GM18508 (cell line): ENCODE measurements at regions not wholly inside any gene's neighbourhood (a gene's known extent, or its start where the extent isn't known, plus 50 kb on each side); places are given as distances from the start of the nearest gene placed in this dataset.
"Not testable (repeated sequence)": the region's sequence is repeated elsewhere in the genome, so short reads cannot be mapped to it uniquely, and the experiment has no call there.

Source experiments
- ATAC-seq: cut with Tn5 transposase; IDR thresholded peaks from one replicate; pipeline ENCODE4 v1.9.1; 2021; ENCODE audit warnings: moderate number of reproducible peaks; ENCODE audit not compliant: insufficient read depth, unreplicated experiment

DNA sequence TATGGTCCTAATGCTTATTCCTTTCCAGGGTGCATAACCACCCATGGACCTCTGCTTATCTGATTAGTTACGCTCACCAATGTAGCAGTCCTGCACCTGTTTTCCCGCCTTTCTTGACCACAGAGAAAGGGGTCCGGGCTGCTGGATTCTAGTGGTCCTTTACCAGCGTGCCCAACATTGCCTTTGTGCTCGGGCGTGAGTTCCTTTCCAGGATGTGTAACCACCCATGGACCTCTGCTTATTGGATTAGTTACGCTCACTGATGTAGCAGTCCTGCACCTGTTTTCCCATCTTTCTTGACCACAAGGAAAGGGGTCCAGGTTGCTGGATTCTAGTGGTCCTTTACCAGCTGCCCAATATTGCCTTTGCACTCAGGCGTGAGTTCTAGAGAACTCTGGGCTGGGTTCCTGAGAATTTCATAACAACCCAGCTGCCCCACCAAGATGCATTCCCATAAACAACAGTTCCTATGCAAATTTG is 267.6 kb upstream of the PODXL start:
- ATAC-seq = not testable (repeated sequence)

DNA sequence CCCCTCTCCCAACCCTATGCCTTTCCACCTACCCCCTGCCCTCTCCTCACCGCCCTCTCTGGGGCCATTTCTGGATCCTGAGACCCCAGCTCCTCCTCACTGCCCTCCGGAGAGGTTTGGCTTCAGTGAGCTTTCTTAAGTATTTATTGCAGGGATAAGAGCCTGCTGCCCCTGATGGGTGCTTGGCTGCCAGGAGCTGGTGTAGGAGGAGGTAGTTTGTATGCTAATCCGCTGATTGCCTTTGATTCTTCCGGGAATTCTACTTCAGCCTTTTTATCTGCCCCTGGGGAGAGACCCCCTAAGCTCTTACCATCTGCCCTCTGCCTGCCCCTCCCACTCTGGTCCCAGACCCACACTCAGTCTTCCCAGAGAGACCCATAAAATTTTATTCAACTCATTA is 263.5 kb upstream of the PODXL start:
- ATAC-seq = no peak

DNA sequence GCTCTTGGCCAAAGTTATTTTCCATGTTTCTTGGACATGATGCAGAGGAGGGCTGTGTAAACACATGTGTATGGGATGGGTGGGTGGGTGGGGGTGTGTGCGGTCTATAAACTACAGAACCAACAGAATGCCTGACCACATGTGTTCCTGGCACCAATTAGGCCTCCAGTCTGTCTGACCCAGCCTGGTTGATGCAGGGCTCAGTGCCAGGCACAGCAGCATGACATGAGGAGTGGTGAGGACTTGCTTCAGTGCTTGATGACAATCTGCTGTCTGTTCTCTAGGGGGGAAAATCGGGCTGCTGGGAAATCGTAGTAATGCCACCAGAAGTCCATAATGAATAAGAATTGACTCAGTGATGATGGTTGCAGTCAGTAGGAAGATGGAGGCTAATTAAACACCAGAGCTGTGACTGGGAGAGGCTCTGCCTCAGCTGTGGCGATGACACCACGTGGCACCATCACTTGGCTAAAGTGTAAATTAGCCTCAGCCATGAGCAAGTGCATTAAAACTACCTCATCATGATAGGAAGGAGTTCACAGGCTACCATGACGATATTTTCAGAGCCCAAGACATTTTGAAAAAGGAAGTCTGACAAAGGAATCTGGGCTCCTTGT is 260.1 kb upstream of the PODXL start:
- ATAC-seq = no peak

DNA sequence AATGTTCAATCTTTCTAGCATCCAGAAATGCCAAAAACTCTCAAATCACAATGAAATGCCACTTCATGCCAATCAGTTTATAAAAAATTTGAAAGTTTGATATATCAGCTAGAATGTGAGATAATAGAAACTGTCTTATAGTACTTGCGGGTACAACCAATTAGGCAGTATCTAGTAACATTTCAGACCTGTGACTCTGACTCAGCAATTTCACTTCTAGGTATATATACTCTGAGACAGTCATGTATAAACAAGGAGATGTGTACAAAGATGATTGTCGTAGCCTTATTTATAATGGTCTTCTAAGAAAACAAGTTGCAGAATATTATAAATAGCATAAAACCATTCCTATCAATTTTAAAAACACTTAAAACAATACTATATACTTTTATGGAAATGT is 252.3 kb upstream of the PODXL start:
- no peak for ATAC-seq

DNA sequence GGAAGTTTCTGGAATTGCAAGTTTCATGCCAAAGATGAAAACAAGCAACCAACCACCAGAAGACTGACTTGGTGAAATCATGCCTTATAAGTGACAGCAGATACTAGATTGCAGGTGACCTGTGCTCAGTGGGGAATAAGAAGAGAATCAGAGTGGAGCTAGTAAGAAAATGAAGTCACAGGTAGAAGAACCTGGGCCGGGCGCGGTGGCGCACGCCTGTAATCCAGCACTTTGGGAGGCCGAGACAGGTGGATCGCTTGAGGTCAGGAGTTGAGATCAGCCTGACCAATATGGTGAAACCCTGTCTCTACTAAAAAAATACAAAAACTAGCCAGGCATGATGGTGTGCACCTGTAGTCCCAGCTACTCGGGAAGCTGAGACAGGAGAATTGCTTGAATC is 251.7 kb upstream of the PODXL start:
- ATAC-seq = not testable (repeated sequence)

DNA sequence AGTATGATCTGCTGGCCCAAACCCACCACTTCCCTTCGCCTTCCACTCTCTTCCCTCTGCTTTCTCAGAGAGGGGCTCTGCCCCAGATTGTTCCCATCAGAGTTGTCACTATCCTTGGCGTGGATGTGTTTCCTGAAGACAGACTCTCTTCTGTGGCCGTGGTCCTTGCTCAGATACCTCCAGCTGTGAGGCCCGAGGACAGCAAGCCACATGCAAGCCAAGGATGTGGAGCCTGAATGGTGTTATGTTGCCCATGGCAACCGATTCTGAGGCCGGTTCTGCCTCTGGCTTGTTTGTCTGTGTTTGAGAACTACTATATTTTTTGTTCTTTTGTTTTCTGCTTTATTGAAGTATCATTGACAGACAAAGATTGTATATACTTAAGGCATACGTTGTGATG is 247.4 kb upstream of the PODXL start:
- no peak for ATAC-seq

DNA sequence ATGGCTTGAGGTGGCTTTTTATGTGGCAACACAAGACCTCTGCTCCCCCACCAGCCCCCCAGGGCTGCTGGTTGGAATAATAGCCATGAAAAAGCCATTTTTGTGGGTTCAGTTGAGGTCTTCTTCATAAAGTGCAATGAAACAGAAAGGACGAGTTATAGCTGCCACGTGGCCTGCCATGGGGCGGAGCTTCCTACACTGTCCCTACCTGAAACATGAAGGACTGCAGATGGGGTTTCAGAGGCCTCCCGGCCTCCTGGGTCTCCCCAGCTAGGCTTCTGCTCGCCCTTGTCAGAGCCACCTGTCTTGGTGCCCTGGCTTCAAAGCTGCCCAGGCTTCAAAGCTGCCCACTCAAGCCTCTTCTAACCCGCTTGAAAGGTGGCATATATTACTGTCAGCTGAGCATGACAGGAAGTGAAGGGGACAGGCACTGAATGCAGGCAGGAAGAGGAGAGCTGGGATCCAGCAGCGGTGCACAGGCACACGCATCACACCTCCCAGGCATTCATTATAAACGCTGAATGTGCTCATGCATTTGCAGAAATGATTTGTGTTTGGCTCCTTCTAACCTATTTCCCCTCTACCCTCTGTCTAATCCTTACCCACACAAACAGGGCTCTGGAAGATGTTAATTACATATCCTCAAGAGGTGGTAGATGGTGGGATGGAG is 245.9 kb upstream of the PODXL start:
- ATAC-seq = no peak

DNA sequence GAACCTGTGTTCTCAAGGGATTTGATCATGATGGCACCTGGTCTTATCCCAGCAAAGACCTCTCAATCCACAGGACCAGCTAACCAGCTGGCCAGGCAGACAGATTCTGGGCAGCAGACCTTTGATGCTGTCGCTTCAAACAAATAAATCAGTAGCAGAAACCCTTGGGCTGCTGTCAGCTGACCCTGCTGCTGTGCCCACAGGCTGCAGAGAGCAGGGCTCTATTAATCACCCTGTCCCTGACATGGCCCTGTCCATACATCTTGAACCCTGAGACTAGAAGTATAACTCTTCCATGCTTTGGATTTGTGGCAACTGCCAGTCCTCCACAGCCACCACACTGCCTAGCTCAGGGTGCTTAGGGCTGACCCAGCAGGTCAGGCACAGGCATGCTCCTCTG is 244.1 kb upstream of the PODXL start:
- ATAC-seq = no peak

DNA sequence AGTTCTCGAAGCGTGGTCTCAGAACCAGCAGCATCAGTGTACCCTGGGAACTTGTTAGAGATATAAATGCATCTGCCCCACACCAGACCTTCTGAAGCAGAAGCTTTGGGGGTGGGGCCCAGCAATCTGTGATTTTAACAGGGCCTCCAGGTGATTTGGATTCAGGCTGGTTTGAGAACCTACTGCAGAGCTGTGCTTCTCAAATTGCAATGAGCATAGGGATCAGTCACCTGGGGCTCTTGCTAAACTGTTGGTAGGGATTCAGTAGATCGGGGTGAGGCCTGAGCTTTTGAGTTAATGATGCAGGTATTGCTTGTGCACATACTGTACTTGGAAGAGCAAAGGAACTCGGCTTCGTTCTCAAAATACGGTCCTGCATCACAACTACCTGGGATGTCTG is 243.6 kb upstream of the PODXL start:
- ATAC-seq = no peak

DNA sequence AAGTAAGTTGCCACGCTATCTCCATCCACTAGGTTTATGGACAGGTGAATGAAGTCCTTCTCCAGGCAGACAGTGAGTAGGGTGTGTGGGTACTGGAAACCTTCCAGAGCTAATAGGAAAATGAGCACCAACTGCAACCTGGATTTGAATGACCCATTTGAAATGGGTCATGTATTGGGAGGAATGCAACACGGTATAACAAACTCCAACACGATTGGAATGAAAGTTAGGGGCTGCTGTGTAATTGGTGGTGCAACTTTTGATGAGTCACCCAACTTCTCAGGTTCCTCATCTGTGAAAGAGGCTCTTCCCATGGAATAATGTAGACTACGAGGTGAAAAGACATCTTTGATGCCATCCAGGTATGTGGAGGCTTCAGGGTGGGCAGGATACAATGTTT is 241.4 kb upstream of the PODXL start:
- ATAC-seq = no peak

DNA sequence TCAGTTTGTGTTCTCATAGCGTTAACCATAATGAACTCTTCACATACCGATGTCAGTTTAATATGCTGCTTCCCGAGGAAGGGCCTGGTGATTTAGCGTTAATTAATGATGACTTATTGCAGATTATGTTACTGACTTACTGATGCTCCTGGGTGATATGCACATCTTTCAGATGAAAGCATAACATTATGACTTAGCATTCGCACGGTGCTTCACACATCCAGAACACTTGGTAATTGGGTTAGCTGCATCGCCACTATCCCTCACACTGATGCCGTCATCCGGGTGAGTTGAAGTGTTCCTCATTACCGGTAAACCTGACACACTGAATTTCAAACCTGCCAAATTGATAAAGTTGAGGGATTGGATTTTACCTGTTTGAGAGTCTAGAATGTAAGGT is 239.0 kb upstream of the PODXL start:
- ATAC-seq = no peak

DNA sequence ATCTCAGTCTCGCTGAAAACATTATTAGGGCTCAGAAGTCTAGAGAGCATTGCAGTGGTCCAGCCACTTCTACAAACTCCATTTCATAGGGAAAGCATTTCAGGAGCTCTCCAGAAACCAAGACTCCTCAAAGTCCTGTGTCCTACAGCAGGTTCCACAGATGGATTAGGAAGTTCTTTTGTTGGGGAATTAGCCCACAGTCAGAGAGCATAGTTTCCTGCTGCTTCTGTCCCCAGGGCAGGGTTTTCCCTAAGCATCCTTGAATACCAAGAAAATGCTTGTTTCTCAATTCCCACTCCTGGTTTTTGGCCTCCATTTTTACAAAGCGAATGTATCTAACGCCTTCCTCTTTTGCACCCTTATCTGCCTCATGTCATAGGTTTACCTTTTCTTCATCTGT is 235.9 kb upstream of the PODXL start:
- no peak for ATAC-seq

DNA sequence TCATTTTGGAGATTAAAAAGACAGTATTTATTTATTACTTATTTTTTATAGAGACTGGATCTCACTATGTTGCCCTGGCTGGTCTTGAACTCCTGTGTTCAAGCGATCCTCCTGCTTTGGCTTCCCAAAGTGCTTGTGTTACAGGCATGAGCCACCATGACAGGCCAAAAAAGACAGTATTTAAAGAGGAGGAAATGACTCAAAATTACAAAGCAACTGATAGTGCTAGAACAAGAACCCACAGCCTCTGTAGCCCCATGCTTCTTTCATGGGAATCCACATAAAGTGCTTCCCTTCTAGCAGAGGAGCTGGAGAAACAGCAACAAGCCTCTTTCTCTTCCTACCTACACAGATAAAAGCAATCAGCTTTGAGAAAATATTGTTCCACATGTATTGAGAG is 230.7 kb upstream of the PODXL start:
- no peak for ATAC-seq

DNA sequence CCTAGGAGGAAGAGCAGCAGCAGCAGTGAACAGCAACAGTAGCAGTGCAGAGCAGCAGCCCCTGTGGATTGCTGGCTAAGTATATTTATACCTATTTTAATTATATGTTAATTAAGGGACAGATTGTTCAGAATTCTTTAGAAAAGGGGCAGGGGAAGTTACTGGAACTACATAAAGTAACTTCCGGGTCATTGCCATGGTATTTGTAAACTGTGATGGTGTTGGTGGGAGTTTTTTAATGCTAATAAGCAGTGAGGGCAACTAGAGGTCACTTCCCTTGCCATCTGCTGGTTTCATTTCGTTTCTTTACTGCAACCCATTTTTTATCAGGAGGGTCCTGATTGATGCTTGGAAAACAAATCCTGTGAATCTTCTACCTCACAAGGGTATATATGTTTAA is 229.8 kb upstream of the PODXL start:
- ATAC-seq = no peak

DNA sequence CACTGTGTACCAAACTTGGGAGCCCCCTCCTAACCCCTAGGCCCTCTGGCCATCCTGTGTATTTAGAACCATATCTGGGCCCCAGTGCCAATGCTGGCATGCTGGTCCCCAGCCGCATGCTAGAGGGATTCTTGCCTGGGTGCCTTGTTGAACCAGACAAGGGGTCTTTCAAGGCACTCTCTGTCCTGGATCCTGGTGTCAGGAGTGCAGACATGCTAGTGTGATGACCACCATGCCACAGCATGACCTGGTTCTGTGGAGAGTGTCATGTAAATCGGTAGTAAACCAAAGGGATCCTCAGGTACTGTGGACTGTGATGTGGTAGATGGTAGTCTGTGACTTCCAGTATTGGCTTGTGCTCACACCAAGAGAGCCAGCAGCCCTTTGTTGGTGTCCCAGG is 222.2 kb upstream of the PODXL start:
- ATAC-seq = no peak

DNA sequence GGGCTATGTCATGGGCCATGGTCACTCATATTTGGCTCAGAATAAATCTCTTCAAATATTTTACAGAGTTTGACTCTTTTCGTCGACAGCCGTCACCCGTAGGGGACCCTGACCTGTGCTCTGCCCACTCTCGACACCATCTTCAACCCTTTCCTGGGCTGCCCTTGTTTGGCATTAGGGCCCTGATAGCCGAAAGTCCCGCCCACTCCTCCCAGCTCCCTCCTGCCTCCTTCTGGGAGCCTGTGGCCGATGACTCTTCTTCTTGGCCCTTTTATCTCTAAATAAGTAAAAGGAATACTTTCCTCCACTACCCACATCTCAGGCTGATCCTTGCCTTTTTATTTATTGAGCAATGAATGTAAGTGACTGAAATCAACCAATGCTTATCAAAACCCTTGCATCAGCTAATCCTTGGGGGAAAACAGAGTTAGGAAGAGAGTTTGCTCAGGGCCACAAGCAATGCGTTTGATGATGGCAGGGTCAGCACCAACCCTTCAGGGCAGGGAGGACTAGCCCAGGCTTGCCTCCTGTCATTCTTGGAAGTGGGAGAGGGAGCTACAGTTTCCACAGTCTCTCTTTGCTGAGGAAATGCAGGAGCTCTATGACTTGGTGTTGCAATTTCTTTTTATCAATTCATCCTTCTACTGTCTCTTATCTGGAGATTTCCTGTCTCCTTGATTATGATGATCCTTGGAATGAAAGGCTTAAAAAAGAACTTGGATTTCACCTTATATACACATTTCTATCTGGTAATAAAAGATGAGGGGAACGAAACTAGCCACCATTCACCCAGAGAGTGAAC is 218.2 kb upstream of the PODXL start:
- ATAC-seq = no peak

DNA sequence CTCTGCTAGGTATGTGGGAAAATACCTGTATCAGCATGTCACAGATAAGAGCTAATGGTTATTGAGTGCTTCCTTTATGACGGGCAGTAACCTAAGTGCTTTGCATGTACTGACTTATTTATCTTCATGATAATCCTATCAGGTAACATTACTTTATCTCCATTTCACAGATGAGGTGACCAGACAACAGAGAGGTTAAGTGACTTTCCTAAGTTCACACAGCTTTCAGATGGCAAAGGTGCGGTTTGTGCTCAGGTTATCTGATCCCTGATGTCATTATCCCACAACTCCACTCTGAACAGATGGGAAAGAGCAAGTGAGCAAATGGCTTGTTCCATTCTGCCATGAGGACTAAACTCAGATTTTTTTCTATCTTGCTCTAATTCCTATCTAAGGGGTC is 217.0 kb upstream of the PODXL start:
- no peak for ATAC-seq

DNA sequence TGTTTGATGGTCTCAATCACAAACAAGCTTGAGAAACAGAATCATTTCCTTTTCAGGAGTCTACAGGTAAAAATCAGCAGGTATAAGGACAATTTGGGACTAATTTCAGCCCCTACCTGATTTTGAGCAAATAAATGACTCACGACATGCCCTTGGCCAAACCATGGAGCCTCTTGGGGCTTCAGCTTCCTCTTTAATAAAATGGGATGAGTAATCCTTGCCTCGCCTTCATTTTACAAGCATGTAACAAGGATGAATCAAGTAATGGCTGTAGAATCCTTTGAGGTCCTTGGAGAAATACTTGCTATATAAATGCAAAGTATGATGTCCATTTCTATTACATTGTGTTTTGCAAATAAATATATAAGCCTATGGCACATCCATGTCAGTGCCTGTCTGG is 212.8 kb upstream of the PODXL start:
- ATAC-seq = no peak

DNA sequence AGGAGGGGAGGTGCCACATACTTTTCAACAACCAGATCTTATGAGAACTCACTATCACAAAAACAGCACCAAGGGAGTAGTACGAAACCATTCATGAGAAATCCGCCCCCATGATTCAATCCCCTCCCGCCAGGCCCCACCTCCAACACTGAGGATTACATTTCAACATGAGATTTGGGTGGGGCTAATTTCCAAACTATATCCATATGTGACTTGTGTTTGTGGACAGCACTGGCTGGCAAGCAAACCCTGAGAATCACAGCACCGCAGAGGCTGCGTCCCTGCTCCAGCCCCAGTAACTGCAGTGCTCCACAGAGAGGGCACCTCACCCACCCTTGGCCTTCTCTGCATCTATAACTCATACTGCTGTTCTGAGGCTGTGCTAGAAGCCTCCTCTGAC is 211.2 kb upstream of the PODXL start:
- ATAC-seq = no peak

DNA sequence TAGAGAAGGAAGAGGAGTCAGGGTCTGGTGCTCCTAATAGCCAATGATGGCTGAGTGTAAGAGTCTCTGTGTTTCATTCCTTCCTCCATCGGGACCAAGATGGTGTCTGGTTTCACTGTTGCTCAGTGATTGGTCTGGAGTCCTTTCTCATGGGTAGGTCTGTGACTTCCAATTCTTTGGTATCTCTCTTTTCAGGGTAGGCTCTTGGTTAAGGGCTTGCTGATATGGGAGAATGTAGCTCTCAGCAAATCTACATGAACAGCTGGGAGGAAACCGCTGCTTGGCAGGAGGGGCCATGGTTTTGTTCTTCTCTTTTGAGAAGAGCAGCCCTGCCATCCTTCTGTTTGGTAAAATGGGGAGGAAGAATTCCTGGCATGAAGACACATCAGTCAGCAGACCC is 209.1 kb upstream of the PODXL start:
- ATAC-seq = no peak

DNA sequence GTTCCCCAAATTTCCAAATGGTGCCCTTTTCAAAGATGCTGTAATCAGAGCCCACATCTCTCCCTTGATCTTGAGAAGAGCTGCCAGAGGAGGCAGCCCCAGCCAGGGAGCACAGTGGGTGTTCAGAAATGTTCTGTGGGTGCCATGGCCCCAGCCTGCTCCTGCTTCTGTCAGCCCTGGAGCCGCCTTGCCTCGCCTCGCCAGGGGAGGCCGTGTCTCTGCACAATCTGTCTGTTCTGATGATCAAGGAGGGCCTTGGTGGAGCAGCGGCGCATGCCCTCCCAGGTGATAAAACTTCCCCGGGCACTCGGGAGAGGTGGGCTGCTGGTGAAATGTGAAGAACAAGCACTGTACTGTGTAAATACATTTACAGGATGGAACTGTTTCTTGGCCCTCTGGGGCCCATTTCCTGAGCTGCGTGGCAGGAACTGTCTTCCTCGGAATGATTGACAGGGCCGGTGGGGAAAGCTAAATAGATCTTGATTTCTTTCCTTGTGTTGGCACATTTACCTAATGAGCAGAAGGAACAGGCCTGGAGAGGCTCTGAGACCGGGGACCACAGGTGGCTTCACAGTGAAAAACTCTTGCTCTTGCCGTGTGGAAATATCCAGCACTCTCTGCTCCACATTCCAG is 207.8 kb upstream of the PODXL start:
- ATAC-seq = no peak
